ENCODE measurements at regions not wholly inside any gene's neighbourhood (a gene's known extent, or its start where the extent isn't known, plus 50 kb on each side); places are given as distances from the start of the nearest gene placed in this dataset. TPM values are rescaled to one million over a fixed set of nuclear protein-coding genes. Genes with fewer than 3 reads are reported as not detected.

DNA sequence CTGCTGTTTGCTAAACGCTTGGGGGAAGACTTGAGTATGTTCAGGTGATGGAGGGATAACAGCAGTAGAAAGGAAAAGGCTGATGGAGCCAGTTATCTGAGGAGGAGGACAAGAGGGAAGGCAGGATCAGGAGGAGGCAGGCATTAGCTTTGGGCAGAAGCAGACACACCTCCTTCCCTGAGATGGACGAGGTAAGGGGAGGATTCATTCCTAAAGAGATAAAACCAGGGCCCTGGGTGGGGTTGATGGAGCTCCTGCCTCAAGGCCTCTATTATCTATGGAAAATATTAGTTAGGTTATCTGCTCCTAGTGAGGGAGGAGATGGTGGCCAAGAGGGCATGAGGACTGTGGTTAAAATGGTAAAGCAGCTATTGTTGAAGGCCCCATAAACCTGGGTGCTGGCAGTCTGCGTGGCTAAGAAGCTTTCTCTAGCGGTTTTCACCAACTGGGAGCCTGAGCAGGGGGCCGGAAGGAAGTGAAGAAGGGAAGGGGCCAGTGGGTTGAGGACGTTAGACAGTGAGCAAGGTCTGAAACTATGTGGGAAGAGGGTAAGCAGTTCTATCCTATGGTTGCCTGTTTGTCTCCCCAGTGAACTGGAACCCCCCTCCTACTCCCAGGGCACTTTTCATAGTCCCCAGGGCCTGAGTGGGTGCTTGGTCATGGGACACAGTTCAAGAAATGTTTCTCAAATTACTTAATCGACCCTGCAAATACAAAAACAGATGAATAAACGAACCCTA, 56.6 kb upstream of the HK2 start:
- no peak for TF ChIP-seq CTCF (IDR thresholded peaks at IDR 0.05)
- TF ChIP-seq POLR2A (IDR thresholded peaks at IDR 0.05) = no peak
- WGBS, 2 donors = 64 to 68% methylated on average over 8 of the region's 8 CpGs
- Histone ChIP-seq H3K36me3 (no peaks in the 10 kb centered on the region), H3K4me1 (peaks cover 0 to 24% of the 10 kb centered on the region in 2 donors), H3K27me3 (no peaks in the 10 kb centered on the region), H3K4me3 (replicated peaks in 1 of 3) (no peak overlapping the region), H3K9me3 (no peaks in the 10 kb centered on the region), H3K27ac (peak overlapping the region in 1 of 3 donors; percentile 21)
- DNase-seq = peak in 1 of 2 donors; percentile 15
- intact Hi-C loops (cut with DNase I) = no loop called here

DNA sequence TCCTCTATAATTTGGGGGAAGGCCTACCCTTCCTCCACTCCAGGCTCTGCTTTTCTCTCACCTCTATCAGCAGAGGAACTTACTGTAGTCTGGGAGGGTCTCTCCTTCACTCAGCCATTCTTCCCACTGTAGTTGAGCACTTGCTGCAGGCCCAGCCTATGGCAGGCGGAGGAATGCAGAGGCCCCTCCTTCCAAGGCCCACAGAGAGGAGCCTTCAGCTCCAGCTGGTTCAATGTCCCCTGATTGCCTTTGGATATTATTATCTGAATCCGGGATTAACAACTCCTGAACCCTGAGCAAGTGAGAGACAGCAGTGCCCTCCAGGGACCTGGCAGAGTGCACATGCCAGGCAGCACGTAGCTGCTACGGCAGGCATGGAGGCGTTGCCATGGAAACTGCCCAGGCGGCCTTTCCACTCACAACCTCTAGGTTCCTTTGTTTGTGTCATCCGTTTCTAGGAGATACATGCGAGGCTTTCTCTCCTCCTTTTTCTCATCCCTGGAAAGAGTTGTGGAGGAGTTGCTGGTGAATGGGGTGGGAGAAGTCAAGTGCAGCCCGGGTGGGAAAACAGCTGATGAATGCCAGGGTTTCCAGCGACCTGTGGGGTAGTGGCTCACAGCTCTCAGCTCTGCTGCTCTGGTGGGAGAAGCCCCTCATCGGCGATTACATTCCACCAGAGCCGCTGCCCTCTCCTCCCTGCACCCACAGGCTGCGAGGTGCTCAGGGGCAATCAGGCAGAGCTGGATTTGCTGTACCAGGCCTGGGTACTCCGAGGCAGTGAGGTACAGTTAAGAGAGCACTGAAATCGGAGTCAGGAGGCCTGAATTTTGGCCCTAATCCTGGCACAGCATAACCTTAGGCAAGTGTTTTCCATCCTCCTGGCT, 55.3 kb upstream of the HK2 start:
- Histone ChIP-seq H3K27ac (peak overlapping the region; percentile 5 to 75 (median 15)), H3K36me3 (no peaks in the 10 kb centered on the region), H3K27me3 (no peaks in the 10 kb centered on the region), H3K4me1 (peaks cover 0 to 24% of the 10 kb centered on the region in 2 donors), H3K9me3 (no peaks in the 10 kb centered on the region), H3K4me3 (replicated peaks in 1 of 3) (no peak overlapping the region)
- no peak for TF ChIP-seq POLR2A (IDR thresholded peaks at IDR 0.05)
- TF ChIP-seq CTCF (IDR thresholded peaks at IDR 0.05) = peak in 1 of 6 experiments; percentile 7
- WGBS, 2 donors = 33 to 46% methylated on average over 15 to 16 of the region's 16 CpGs
- DNase-seq = peak; percentile 43 to 54
- intact Hi-C loops (cut with DNase I) = no loop called here

DNA sequence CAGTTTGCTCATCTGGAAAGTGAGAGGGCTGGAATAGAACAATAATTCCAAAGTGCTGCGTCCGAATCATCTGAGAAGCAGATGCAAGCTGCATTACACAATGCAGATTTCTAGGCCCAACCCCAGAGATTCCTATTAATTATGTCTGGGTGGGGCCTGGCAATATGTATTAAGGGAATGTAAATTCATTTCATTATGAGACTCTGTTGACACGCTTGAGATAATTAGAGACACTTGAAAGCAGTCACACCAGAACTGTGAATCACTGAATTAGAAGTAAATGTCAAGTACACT, 54.7 kb upstream of the HK2 start:
- Histone ChIP-seq H3K27me3 (no peaks in the 10 kb centered on the region), H3K9me3 (no peaks in the 10 kb centered on the region), H3K27ac (peak overlapping the region in 2 of 3 donors; percentile 26 to 75), H3K36me3 (no peaks in the 10 kb centered on the region), H3K4me1 (peaks cover 0 to 24% of the 10 kb centered on the region in 2 donors), H3K4me3 (replicated peaks in 1 of 3) (no peak overlapping the region)
- intact Hi-C loops (cut with DNase I) = no loop called here
- WGBS, 2 donors = 82 to 86% methylated on average over 3 of the region's 3 CpGs
- TF ChIP-seq POLR2A (IDR thresholded peaks at IDR 0.05) (no peak), CTCF (IDR thresholded peaks at IDR 0.05) (no peak)
- DNase-seq = no peak

DNA sequence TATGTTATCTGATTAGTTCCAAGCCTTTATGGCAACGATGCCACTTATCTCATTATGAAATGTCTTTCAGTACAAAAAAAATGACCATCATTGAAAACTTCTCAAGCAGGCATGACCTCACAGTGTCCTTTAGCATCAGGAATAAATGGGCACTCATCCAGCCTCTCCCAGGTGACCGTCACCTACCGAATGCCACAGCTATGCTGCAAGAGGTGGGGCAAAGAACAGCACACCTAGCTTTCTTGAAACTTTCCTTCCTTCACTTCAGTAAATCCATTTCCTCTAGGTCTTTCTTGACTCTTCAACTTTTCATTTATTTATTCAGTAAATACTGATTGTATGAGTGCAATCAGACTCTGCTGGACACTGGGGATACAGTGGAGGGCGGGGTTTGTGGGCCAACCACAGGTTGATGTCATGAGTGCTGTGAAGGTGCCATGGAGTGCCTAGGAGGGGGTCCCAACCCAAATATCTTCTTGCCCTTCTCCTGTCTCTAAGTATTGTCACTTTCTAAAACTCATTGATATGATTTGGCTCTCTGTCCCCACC, 54.3 kb upstream of the HK2 start:
- DNase-seq = peak; percentile 80 to 84
- intact Hi-C loops (cut with DNase I) = no loop called here
- Histone ChIP-seq H3K36me3 (no peaks in the 10 kb centered on the region), H3K27ac (peak overlapping the region in 2 of 3 donors; percentile 26 to 75), H3K9me3 (no peaks in the 10 kb centered on the region), H3K4me3 (replicated peaks in 1 of 3) (no peak overlapping the region), H3K27me3 (no peaks in the 10 kb centered on the region), H3K4me1 (peaks cover 0 to 24% of the 10 kb centered on the region in 2 donors)
- WGBS, 2 donors = 48 to 51% methylated on average over 4 of the region's 4 CpGs
- TF ChIP-seq POLR2A (IDR thresholded peaks at IDR 0.05) (no peak), CTCF (IDR thresholded peaks at IDR 0.05) (no peak)

Small RNA genes in the stretch of these regions (small RNA-seq; reads per million reads assigned to genes)
- not detected for gene AC007387.1
